Peyer's patch (tissue), 4 donors: ENCODE measurements at regions not wholly inside any gene's neighbourhood (a gene's known extent, or its start where the extent isn't known, plus 50 kb on each side); places are given as distances from the start of the nearest gene placed in this dataset.

Experiments
- DNase-seq, 3 donors: peaks; one replicate each; pipeline ENCODE4 v3.0.0-alpha.2; 2017 to 2019
- H3K27ac ChIP-seq, 4 donors: fragments of 200-600 bp; sonication (generic); one replicate each; pipeline ENCODE4 v1.5.1; 2016 to 2019
- H3K27me3 ChIP-seq, 2 donors: fragments of 200-600 bp; sonication (generic); one replicate each; pipeline ENCODE4 v1.5.1; 2019
- H3K36me3 ChIP-seq, 3 donors: fragments of 200-600 bp; sonication (generic); one replicate each; pipeline ENCODE4 v1.5.1; 2016 to 2019
- H3K4me1 ChIP-seq, 4 donors: fragments of 200-600 bp; sonication (generic); one replicate each; pipeline ENCODE4 v1.5.1; 2016 to 2019
- H3K4me3 ChIP-seq, 4 donors: fragments of 200-600 bp; sonication (generic); 1 replicate in 3 of 4; 2 replicates in 1 of 4; pipeline ENCODE4 v1.5.1; 2016 to 2019; ENCODE audit warnings: mild to moderate bottlenecking in 1 of 4
- H3K9me3 ChIP-seq, 4 donors: fragments of 200-600 bp; sonication (generic); one replicate each; pipeline ENCODE4 v1.5.1; 2016 to 2019; ENCODE audit warnings: mild to moderate bottlenecking in 1 of 4
- CTCF ChIP-seq, 6 experiments: fragments of 450-650 bp in 4 of 6; fragments of 200-600 bp in 2 of 6; sonication (generic) in 1 of 6; IDR thresholded peaks; one replicate each; pipeline ENCODE4 v1.5.1; 2017 to 2019; ENCODE audit warnings: antibody characterized with exemption in 6 of 6, mild to moderate bottlenecking in 3 of 6, moderate library complexity in 1 of 6
- POLR2A ChIP-seq, 2 donors: fragments of 450-650 bp; IDR thresholded peaks; one replicate each; pipeline ENCODE4 v1.5.1; 2017; ENCODE audit warnings: antibody characterized with exemption in 2 of 2, mild to moderate bottlenecking in 2 of 2, moderate library complexity in 2 of 2

GRCh38 chr10:84681781-84682180 lies 353.4 kb downstream of the CCSER2 start:
- no peaks in the 10 kb centered on the region for H3K27me3 ChIP-seq
- TF ChIP-seq CTCF (IDR thresholded peaks at IDR 0.05) (no peak), POLR2A (IDR thresholded peaks at IDR 0.05) (no peak)

GRCh38 chr10:84683550-84683949 lies 355.2 kb downstream of the CCSER2 start:
- H3K9me3 ChIP-seq, result no peaks in the 10 kb centered on the region
- H3K27me3 ChIP-seq, result no peaks in the 10 kb centered on the region
- no peak overlapping the region for H3K4me3 ChIP-seq
- no peaks in the 10 kb centered on the region for H3K36me3 ChIP-seq
- H3K27ac ChIP-seq, result no peak overlapping the region
- no peaks in the 10 kb centered on the region for H3K4me1 ChIP-seq
- TF ChIP-seq CTCF (IDR thresholded peaks at IDR 0.05) (no peak), POLR2A (IDR thresholded peaks at IDR 0.05) (no peak)
- no peak for DNase-seq

More at GRCh38 chr10:84681781-84682180, 353.4 kb downstream of the CCSER2 start:
- Histone ChIP-seq H3K4me1 (no peaks in the 10 kb centered on the region), H3K27ac (no peak overlapping the region), H3K9me3 (no peaks in the 10 kb centered on the region), H3K36me3 (no peaks in the 10 kb centered on the region), H3K4me3 (no peak overlapping the region)
- no peak for DNase-seq

DNA sequence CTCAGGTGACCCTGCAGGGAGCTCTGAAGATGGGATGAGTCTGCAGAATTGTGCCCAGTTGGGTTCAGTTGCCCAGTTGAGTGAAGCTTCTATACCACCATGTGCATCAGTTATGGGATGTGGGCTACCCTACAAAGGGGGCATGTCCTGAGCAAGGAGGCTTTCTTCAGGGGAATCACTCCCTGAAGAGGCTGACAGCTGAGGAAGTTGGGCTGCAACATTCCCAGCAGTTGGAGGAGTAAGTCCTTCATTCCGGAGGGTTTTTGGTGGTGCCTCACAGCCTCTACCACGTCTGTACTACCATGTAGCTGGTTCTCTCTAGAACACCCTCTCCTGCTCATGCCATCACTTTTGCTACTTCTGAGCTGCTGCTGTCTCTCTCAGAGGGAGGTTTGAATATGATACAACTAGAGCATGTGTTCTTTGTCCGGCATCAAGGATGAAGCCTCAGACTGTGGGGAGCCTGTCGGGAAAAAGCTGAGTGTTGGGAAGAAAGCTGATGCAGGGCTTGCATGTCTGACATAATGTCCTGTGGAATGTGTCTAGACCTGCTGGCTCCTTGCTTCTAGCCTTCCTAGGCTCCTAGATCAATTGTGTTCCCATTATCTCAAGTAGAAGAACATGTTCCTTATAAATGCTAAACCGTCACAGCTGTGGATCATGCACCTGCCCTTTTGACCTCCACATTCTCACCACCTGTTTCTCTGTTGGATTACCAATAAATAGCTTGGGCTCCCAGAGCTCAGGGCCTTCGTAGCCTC lies 355.8 kb downstream of the CCSER2 start:
- Histone ChIP-seq H3K27ac (no peak overlapping the region), H3K27me3 (no peaks in the 10 kb centered on the region), H3K4me3 (no peak overlapping the region), H3K9me3 (no peaks in the 10 kb centered on the region), H3K36me3 (no peaks in the 10 kb centered on the region), H3K4me1 (no peaks in the 10 kb centered on the region)
- no peak for TF ChIP-seq CTCF (IDR thresholded peaks at IDR 0.05)
- TF ChIP-seq POLR2A (IDR thresholded peaks at IDR 0.05), result no peak
- DNase-seq, result no peak

- no peaks in the 10 kb centered on the region for H3K4me1 ChIP-seq
- H3K4me3 ChIP-seq, result no peak overlapping the region
- H3K9me3 ChIP-seq, result no peaks in the 10 kb centered on the region
- H3K27ac ChIP-seq, result no peak overlapping the region
- DNase-seq, result no peak
- TF ChIP-seq CTCF (IDR thresholded peaks at IDR 0.05), result no peak
- TF ChIP-seq POLR2A (IDR thresholded peaks at IDR 0.05), result no peak
- no peaks in the 10 kb centered on the region for H3K27me3 ChIP-seq
- no peaks in the 10 kb centered on the region for H3K36me3 ChIP-seq
These were observed 356.8 kb downstream of the CCSER2 start for GRCh38 chr10:84685047-84685660.

DNA sequence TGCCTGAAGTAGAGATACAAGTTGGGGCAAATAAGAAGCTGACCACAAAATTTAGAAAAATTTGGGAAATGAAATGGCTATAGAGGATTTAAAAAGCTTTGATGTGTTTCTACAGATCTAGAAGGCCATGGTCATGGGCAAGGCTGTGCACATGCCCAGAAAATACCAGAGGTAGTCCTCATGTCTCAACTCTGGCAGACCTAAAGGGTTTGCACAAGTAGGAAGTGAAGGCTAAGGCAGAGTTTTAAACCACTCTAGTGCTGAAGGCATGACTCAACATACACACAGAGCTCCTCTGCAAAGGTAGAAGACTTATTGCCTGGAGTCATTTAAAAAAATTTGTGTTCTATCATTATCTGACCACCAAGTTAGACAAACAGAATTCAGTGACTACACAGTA lies 364.6 kb downstream of the CCSER2 start:
- Histone ChIP-seq H3K27ac (no peak overlapping the region), H3K9me3 (no peaks in the 10 kb centered on the region), H3K27me3 (no peaks in the 10 kb centered on the region), H3K4me1 (no peaks in the 10 kb centered on the region), H3K4me3 (no peak overlapping the region), H3K36me3 (no peaks in the 10 kb centered on the region)
- DNase-seq, result no peak
- TF ChIP-seq POLR2A (IDR thresholded peaks at IDR 0.05) (no peak), CTCF (IDR thresholded peaks at IDR 0.05) (no peak)
